ENCODE measurements at regions not wholly inside any gene's neighbourhood (a gene's known extent, or its start where the extent isn't known, plus 50 kb on each side); places are given as distances from the start of the nearest gene placed in this dataset.
"Not testable (repeated sequence)": the region's sequence is repeated elsewhere in the genome, so short reads cannot be mapped to it uniquely, and the experiment has no call there.

DNA sequence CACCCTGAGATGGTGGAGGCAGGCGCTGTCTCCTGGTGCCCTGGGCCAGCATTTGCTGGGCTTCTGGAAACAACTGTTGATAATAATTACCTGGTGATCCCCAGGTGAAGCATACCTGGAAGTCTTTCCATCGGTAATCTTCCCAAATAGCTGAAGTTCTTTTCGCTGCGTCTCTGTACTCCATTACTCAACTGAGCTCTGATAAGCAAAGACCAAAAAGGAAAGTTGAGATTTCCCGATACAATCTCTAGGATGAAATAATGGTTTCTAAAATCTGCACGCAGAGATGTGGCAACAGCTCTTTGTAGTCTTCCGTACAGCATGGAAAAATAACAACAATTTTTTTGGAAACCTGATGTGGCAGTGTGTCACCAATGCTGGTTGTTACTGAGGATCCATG lies 226.5 kb downstream of the GATA3 start:
- DNase-seq (ENCODE audit: low spot score) = no peak

DNA sequence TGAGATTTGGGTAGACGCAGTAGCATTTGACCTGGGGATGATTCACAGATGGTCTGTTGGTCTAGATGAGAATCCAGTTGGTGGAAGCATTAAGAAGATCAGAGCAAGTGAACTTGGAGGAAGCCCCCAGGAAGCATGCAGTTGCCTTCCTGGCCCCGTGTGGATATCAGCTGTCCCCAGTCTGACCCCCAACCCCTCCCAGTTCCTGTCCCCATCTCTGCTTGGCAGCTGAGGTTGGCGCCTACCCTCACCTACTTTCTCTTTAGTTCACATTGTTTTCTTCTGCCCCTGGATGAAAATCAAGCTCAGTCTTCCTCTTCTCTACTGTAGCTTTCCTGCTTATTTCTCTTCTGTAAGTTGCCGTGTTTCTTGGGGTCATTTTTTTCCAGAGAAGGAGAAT lies 227.9 kb downstream of the GATA3 start:
- no peak for DNase-seq (ENCODE audit: low spot score)

GRCh38 chr10:8283166-8283905 lies 228.8 kb downstream of the GATA3 start:
- no peak for DNase-seq (ENCODE audit: low spot score)

DNA sequence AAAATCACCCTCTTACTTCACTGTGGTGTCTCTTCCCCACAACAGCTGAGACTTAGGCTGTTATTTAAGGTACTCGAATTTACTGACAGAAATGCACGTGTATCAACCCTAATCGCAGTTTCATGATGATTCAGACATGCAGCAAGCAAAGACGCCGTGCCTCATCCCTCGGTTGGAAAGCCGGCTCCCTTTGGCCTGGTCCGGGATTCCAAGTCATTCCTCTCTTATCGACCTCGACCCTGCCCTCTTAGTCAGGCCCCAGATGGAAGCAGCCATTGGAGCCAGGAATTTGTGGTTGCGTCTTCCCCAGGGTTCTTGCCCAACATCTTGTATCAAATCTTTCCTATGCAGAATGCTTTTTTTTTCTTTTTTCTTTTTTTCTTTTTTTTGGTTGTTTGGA lies 229.5 kb downstream of the GATA3 start:
- no peak for DNase-seq (ENCODE audit: low spot score)

GRCh38 chr10:8285970-8286369 lies 231.5 kb downstream of the GATA3 start:
- not testable (repeated sequence) for DNase-seq (ENCODE audit: low spot score)

DNA sequence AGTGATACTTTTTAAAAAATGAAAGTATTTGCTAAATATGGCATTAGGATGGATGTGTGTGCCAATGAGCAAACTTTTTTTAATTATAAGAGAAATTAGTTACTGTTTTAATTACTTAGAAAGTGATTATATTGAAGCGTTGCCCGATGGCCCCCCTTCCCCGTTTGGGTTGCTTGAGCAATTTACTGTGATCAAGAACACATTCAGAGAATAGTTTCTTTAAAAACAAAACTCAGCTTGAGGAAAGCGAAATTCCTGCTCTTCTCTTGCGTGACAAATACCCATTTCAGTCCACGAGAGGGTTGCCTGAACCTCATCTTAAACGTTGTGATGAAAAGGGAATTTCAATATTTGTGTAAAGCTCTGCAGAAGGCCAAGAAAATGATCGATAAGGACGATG lies 234.1 kb downstream of the GATA3 start:
- no peak for DNase-seq (ENCODE audit: low spot score)

DNA sequence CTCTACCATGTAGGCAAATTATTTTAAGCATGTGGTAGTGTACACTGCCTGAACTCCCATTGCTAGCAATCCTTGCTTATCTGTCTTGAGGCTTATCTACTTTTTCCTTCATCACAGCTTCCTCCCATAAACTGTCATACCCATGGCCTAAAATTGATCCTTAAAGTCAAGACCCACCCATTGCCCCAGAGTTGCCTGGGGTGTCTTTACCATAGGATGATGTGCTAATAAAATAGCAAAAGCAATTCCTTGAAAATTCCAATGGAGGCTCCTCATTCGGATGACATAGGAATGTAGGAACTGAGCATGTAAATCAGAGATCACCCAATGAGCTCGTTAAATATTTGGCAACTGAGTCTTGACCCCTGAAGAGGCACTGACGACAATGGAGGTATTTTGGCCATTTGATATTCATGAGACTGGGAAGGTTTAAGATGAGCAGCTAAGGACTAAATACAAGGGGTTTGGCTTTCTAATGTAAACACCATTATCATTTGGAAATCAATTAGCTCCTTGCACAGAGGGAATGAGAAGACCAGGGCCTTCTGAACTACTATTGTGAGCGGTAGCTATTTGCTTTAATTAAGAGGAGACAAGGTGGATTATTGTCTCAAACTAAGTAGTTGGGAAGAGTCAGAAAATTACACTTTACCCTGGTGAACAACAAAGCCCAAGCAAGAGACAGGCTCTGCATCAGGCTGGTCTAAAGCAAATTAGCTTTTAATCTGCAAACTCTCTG lies 234.9 kb downstream of the GATA3 start:
- DNase-seq (ENCODE audit: low spot score) = no peak

- no peak for DNase-seq (ENCODE audit: low spot score)
Observed at GRCh38 chr10:8294779-8295178, 240.3 kb downstream of the GATA3 start.

- no peak for DNase-seq (ENCODE audit: low spot score)
Observed at GRCh38 chr10:8295311-8295710, 240.8 kb downstream of the GATA3 start.

DNA sequence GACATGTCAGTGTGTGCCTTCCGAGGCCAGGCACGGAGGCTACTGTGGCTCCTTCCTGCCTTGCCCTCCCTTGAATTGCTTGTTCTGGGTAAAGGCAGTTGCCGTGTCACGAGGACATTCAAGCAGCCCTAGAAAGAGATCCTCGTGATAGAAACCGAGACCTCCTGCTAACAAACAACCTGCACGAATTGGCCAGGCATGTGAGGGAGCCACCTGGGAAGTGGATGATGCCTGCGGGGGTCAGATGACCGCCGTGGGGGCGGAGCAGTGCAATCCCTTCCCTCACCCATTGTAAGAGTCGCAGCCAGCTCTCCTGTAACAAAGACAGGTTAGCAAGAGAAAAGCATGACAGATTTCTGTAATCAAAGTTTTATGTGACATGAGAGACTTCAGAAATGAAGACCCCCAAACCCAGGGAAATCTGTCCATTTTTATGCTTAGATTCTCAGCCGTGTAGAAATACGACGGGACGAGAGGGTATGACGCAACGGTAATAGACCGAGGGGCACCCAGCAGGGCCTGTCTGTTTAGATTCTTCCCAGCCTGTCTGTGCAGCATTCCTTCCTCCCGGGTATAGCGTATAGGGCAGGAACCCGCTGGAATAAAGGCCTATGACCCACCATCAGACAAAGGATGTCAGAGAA lies 241.7 kb downstream of the GATA3 start:
- DNase-seq (ENCODE audit: low spot score) = no peak

DNA sequence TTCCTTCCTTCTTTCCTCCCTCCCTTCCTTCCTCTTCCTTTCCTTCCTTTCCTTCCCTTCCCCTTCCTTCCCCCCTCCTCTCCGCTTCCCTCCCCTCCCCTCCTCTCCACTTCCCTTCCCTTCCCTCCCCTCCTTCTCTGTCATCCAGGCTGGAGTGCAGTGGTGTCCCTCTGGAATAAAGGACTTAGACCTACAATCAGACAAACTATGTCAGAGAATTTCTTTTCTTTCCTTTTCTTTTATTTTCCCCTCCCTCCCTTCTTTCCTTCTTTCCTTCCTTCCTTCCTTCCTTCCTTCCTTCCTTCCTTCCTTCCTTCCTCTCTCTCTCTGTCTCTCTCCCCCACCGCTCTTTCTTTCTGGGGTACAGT lies 242.2 kb downstream of the GATA3 start:
- DNase-seq (ENCODE audit: low spot score) = no peak

DNA sequence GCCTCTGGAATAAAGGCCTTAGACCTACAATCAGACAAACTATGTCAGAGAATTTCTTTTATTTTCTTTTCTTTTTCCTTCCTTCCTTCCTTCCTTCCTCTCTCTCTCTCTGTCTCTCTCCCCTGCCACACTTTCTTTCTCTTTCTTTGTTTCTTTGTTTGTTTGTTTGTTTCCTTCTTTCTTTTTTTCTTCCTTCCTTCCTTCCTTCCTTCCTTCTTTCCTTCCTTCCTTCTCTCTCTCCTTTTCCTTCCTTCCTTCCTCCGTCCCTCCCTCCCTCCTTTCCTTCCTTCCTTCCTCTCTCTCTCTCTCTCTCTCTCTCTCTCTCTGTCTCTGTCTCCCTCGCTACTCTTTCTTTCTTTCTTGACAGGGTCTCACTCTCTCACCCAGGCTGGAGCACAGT lies 242.6 kb downstream of the GATA3 start:
- DNase-seq (ENCODE audit: low spot score) = no peak

- DNase-seq (ENCODE audit: low spot score) = no peak
Observed at GRCh38 chr10:8297959-8298358, 243.5 kb downstream of the GATA3 start.

GRCh38 chr10:8298896-8299570 lies 244.5 kb downstream of the GATA3 start:
- DNase-seq (ENCODE audit: low spot score) = no peak

DNA sequence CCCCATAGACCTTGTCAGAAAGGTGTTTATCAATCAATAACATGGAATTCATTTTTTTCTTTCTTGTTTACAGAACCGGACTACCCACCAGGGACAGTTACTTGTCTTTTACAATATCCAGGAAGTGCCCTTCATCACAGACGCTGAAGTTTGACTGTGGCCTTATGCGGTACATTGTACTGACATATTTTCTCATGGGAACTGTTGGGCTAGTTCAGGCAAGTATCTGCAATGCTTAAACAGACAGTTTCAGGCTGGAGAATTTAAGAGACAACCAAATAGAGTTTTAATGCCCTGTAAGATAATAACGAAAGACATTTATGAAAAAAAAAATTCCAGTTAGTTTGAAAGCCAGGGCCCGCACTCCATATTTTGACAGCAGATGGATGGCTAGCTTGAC lies 246.4 kb downstream of the GATA3 start:
- no peak for DNase-seq (ENCODE audit: low spot score)

DNA sequence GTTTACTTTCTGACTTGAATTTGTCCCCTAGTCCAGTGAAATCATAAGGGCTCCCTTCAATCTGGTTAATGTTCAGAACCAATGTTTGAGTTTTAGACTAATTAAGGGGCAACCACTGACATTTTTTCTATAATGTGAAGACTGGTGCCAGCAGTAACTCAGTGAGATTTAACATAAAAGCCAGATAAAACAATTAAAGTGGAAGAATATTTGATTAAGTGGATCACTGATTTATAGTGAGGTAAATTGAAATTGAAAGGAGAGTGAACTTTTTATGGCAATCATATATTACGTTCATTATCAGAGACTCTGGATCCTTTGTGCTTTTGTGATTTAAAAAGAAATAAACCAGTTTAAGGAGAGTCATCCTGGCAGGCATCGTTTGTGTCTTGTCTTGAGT lies 246.8 kb downstream of the GATA3 start:
- no peak for DNase-seq (ENCODE audit: low spot score)

DNA sequence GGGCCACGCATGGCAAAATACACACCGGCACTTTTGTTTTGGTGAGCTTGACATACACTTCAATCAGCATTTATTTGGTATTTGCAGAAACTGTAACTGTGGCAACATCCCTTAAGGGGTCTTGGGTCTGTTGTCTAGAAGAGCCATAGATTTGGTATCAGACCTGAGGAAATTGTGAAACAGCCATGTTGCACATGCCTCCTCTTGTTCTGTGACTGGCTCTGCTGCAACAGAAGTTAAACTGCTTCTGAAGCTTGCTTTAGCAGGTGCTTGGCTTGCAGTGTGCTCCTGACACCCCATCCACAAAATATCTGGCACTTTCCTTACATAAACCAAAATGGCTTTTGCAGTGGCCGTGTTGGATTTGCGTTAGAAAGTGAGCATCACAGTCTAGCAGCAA lies 247.3 kb downstream of the GATA3 start:
- no peak for DNase-seq (ENCODE audit: low spot score)

- DNase-seq (ENCODE audit: low spot score) = no peak
Observed at GRCh38 chr10:8302565-8302964, 248.1 kb downstream of the GATA3 start.

- no peak for DNase-seq (ENCODE audit: low spot score)
Observed at GRCh38 chr10:8304861-8305260, 250.4 kb downstream of the GATA3 start.

GRCh38 chr10:8305876-8306652 lies 251.6 kb downstream of the GATA3 start:
- DNase-seq (ENCODE audit: low spot score) = no peak

GRCh38 chr10:8306685-8307364 lies 252.3 kb downstream of the GATA3 start:
- DNase-seq (ENCODE audit: low spot score) = no peak

Measured in AG20443 (cell line).